ENCODE measurements at regions not wholly inside any gene's neighbourhood (a gene's known extent, or its start where the extent isn't known, plus 50 kb on each side); places are given as distances from the start of the nearest gene placed in this dataset.
"Not testable (repeated sequence)": the region's sequence is repeated elsewhere in the genome, so short reads cannot be mapped to it uniquely, and the experiment has no call there.

DNA sequence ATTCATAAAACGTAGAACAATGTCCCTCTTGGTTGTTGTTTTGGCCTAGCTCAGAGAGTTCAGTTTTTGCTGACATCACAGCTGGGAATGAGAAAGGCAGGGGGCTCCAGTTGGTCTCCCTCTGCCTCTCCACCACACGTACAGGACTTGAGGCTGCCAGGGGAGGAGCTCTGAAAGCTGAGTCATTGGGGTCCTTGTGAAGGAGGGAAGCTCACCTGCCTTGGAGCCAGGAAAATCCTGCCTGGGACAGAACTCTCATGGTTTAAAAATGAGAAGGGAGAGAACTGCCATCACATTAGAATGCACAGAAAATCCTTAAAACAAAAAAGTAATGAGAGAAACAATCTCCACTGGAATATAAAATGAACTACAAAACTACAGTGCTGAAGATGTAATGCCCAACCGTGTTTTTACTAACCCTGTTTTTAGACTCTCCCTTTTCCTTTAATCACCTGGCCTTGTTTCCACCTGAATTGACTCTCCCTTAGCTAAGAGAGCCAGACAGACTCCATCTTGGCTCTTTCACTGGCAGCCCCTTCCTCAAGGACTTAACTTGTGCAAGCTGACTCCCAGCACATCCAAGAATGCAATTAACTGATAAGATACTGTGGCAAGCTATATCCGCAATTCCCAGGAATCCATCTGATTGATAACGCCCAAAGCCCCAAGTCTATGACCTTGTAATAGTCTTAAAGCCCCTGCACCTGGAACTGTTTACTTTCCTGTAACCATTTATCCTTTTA, 58.6 kb upstream of the TARP start:
- DNase-seq: not testable (repeated sequence)

DNA sequence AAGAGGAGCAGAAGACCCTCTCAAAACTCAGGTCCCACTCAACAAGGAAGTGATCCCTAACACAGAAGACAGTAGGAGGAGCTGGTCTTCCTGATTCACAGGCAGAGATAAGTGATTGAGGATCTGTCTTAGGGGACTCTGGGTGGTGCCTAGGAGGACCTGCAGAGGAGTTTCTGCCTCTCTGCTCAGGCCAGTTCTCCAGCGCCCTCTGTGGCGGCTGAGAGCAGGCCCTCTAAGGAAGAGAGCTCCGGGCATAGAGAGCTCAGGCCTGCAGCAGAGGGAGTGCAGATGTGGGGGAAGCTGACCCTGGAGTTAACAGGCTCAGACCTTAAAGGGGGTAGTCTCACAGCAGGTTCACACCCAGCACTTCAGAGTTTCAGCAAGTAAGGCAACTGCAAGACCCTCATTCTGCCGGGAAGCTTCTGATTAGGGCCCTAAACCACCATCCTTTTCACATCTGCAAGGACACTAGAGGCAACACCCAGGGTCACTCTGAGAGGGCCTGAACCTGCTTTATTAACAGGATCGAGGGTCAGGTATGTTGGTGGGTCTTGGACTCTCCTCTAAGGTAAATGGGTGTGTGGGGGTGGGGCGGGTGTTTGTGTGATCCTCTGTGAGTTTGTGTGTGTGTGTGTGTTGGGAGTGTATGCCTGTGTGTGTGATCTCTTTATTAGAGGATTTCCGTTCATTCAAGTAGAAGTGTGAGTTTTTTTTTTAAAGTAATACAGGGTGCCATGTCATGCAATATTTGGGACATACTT, 57.6 kb upstream of the TARP start:
- DNase-seq: peak; percentile 52

DNA sequence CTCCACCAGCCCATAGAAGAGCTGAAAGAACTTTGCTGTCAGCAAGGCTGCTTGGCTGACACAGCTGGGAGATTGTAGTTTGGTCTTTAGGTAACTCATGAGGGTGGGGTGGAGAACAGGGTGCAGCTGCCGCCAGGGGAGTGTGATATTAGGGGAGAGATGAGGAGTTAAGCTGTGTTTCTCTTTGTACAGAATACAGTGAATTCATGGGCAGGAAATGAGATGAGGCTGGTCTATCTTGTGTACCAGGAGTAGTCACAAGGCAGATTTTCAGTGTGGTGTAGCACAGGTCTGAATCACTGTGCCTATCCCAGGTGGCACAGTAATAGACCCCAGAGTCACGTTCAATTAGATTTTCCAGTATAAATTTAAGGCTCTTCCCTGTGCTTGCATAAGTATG, 56.6 kb upstream of the TARP start:
- no peak for DNase-seq

DNA sequence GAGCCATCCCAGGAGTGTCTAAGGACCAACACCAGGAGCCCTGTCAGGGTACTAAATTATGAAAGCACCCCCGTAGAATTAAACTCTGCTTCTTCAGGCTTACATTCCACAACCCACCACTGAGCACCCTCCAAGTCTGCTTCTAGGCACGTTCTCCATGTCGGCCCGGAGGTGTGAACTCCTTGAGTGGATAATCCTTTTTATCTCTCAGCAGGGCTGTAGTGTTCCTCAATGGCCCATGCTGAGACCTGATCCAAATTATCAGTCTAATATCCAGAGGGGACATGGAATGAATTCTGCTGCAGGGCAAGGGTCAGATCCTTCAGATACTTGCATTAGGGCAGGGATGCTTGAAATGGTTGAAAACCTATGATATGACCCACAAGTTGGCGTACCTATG, 55.9 kb upstream of the TARP start:
- DNase-seq: no peak

DNA sequence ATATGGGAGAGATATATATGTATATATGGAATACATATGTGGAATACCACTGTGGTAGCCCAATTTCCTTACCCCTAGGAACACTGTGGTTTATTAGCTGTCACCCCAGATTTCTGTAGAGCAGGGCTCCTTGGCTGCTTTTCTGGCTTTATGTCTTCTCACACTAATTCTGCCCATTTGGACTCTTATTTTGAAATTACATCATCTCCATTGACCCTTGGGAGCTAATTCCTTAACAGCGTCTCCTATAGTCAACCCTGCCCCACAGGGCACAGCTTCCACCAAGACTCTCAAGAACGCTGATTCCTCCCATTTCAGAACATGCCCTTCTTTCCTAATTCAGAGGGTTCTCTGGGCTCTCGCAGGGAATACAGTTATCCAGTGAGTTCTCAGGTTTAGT, 55.4 kb upstream of the TARP start:
- DNase-seq: no peak

DNA sequence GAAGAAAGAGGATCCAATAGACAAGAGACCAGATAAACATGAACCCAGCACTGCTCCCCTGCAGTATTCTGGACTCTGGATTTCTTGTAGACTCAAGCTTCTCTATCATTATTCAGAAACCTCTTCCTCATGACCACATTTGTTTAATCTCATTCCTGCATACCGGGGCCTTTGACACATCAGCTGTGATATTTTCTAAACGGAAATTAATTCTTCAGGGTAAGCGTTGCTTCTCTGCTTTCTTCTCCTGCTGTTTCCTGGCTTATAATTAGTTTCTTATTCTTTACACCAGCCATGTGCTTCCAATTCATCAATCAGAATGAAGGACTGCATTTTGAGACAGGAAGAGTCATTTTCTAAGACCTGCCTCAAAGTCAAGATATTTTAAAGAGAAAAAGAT, 54.2 kb upstream of the TARP start:
- DNase-seq: no peak
